ENCODE measurements at regions not wholly inside any gene's neighbourhood (a gene's known extent, or its start where the extent isn't known, plus 50 kb on each side); places are given as distances from the start of the nearest gene placed in this dataset.

DNA sequence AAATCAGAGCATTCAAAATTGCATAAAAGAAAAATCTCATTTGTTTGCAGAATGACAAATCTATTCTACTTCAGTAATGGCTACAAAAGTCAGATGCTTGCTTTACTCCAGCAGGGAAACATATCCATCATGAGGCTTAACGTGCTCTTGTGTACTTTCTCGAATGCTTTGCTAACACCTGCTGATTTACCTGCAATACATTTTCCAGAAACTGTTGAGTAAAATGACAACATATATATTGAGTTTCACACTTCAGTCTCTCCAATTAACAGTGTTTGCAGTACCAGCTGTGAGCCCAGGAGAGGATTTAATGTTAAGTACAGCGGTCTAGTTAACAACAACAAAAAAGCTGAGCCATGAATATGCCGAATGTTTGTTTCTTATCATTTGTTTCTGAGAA lies 391.5 kb upstream of the SMC2 start:
- H3K4me3 ChIP-seq (ENCODE audit: low read depth, low read length) = no peak overlapping the region

DNA sequence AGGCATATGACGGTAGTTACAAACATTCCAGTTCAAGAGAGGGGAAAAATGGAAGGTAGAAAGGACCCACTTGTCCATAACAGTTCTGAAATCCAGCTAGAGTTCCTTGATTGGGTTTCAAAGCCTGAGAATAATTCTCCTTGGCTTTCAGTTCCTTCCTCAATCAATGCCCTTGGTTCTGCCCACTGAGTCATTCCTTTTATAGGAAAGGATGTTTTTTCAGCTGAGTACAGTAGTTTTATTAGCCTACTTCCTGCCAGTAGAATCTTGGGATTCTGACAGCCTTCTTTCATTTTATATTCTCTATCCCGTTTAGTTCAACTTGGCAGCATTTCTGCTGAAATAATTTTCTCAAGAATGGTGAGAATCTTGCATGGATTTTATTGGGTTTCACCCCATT lies 386.9 kb upstream of the SMC2 start:
- peak; percentile 8 for DNase-seq (ENCODE audit: low read depth)
- no peak overlapping the region for H3K4me3 ChIP-seq (ENCODE audit: low read depth, low read length)

More for the DNA sequence above, 391.5 kb upstream of the SMC2 start:
- DNase-seq (ENCODE audit: low read depth) = no peak

GRCh38 chr9:103709366-103709765 lies 384.7 kb upstream of the SMC2 start:
- H3K4me3 ChIP-seq (ENCODE audit: low read depth, low read length) = no peak overlapping the region
- no peak for DNase-seq (ENCODE audit: low read depth)

DNA sequence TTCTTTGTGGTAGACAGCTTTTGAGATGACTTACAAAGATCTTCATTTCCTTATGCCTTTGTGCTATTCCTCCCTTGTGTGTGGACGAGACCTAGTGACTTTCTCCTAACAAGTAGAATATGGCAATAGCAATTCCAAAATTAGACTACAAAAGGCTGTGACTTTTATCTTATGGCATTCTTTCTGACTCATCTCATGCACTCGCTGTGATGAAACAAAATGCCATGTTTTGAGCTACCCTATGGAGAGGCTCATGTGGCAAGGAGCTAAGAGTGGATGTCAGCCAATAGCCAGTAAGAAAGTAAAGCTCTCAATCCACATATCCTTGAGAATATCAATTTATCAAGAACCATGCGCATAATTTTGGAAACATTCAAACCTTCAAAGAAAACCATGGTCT lies 380.5 kb upstream of the SMC2 start:
- no peak overlapping the region for H3K4me3 ChIP-seq (ENCODE audit: low read depth, low read length)
- peak; percentile 32 for DNase-seq (ENCODE audit: low read depth)

DNA sequence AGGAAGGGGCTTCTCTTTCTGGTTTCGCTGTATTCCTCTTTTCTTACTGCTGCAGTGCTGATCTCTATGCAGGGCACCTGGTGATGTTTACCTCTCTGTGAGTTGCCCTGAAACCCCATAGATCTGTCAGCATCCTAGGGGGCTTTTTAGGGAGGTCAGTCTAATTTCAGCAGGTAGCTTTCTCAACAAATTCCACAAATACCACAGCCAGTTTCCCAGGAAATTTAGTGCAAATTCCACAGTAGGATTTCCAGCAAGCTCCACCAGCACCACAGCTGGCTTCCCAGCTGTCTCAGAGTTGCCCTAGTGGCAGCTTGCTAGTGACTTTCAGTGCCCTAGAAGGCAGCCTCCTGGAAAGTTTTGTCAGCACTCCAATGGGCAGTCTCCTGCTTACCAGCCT lies 379.1 kb upstream of the SMC2 start:
- DNase-seq (ENCODE audit: low read depth) = no peak
- H3K4me3 ChIP-seq (ENCODE audit: low read depth, low read length) = no peak overlapping the region

DNA sequence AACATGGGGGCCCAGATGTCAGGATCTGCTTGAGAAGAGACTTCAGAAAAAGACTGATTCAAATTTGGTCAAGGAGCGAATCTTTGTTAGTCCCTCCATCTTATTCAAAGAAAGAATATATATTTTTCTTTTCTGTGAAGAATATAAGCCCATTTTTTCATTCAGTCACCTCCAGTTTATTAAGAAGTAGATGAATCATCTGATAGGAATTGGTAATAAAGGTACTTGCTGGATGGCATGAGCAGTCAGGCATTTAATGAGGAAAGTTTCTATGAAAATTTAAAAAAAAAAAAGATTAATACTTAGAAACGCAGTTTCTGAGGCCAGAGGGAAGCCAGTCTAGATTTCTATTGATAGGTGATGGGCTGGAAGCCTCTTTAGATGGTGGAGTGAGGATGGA lies 373.1 kb upstream of the SMC2 start:
- H3K4me3 ChIP-seq (ENCODE audit: low read depth, low read length) = no peak overlapping the region
- DNase-seq (ENCODE audit: low read depth) = no peak

GRCh38 chr9:103730866-103731265 lies 363.2 kb upstream of the SMC2 start:
- no peak overlapping the region for H3K4me3 ChIP-seq (ENCODE audit: low read depth, low read length)
- no peak for DNase-seq (ENCODE audit: low read depth)

DNA sequence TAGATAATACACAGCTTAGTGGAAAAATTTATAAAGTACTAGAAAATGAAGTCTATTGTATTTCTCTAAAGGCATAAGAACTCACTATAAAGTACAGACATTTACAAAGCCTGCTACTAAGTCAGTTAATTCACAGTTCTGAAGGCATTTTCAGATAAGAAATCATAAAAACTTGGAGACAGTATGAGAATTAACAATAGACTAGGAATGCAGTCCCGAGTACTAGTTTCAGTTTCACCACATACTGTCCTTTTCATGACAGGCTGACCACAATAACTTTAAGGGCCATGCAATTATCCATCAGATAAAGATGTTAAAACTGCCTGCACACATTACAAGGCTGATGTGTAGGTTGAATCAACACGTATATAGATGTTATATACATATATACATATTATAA lies 362.6 kb upstream of the SMC2 start:
- DNase-seq (ENCODE audit: low read depth) = peak; percentile 3

GRCh38 chr9:103734471-103734870 lies 359.6 kb upstream of the SMC2 start:
- DNase-seq (ENCODE audit: low read depth) = peak; percentile 16

More for the DNA sequence above, 362.6 kb upstream of the SMC2 start:
- H3K4me3 ChIP-seq (ENCODE audit: low read depth, low read length) = no peak overlapping the region

GRCh38 chr9:103755441-103755840 lies 338.7 kb upstream of the SMC2 start:
- no peak for DNase-seq (ENCODE audit: low read depth)
- no peak overlapping the region for H3K4me3 ChIP-seq (ENCODE audit: low read depth, low read length)

More at GRCh38 chr9:103734471-103734870, 359.6 kb upstream of the SMC2 start:
- H3K4me3 ChIP-seq (ENCODE audit: low read depth, low read length) = no peak overlapping the region

GRCh38 chr9:103755986-103756385 lies 338.1 kb upstream of the SMC2 start:
- DNase-seq (ENCODE audit: low read depth) = no peak
- no peak overlapping the region for H3K4me3 ChIP-seq (ENCODE audit: low read depth, low read length)

GRCh38 chr9:103757062-103757461 lies 337.0 kb upstream of the SMC2 start:
- no peak for DNase-seq (ENCODE audit: low read depth)
- H3K4me3 ChIP-seq (ENCODE audit: low read depth, low read length) = no peak overlapping the region

DNA sequence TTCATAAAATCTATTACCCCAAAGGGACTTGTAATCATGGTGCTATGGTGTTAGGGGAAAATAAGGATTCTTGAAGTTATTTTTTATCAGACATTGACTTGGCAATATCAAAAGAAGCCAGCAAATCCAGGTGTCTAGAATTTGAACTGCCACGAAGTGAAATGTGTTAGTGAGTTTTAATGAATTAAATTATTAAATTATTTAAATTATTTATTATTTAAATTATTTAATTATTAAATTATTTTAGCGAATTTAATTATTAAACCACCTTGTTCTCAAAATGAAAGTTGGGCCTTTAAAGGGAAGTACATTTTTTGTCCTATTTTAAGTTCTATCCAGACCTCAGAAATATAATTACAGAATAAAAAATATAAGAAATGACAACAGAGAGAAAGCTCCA lies 332.6 kb upstream of the SMC2 start:
- DNase-seq (ENCODE audit: low read depth) = no peak

GRCh38 chr9:103789686-103790085 lies 304.4 kb upstream of the SMC2 start:
- no peak overlapping the region for H3K4me3 ChIP-seq (ENCODE audit: low read depth, low read length)
- no peak for DNase-seq (ENCODE audit: low read depth)

More for the DNA sequence above, 332.6 kb upstream of the SMC2 start:
- no peak overlapping the region for H3K4me3 ChIP-seq (ENCODE audit: low read depth, low read length)

DNA sequence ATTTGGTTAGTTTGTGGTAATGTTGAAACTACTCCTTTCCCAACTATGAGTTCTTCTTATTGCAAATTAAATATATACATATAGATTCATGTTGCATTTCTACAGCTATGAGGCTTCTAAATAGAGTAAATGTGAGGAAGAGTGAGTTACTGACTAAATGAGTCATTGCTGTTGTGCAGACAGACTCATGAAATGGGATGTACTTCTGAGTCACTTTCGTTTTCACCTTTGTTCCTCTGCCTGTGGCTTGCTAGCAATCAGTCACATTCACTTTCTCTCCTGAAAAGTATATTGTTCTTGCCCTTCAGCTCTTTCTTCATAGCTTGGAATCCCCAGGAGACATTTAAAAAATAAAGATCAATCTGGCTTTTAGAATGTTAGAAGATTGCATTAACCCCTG lies 295.5 kb upstream of the SMC2 start:
- no peak overlapping the region for H3K4me3 ChIP-seq (ENCODE audit: low read depth, low read length)
- peak; percentile 83 for DNase-seq (ENCODE audit: low read depth)

DNA sequence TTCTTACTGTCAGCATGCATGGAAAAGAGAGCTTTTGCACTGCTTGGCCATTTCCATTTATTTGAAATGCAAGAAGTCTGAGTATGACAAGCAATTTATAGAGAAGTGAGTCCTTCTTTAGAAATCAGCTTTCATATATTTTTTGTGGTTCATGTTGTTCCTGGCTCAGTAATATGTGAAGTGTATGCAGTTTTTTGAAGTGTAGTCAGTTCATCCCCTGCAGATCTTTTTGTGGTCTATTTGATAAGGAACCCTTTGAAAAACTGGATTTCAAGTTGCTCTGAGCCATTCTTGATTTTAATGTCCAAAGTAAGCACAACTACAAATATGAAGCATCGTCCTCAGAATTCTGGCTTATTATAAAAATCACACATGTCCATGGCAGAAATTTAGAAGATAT lies 294.1 kb upstream of the SMC2 start:
- H3K4me3 ChIP-seq (ENCODE audit: low read depth, low read length) = no peak overlapping the region
- no peak for DNase-seq (ENCODE audit: low read depth)

DNA sequence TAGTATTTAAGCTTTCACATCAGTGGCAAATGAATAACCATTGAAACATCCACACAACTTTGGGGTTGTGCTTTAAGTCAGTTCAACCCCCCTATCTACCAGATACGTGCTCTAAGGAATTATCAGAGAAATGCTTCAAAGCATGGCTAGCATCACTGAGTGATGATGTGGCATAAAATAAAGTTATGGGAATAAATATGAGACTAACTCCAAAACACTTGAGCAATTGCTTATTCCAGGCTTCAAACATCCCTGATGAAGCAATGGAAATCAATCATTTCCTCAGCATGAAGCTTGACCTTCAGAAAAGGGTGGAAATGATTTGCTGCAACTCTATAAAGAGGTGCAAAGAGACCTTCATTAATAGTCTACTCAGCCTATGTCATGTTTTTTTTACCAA lies 292.0 kb upstream of the SMC2 start:
- no peak overlapping the region for H3K4me3 ChIP-seq (ENCODE audit: low read depth, low read length)
- no peak for DNase-seq (ENCODE audit: low read depth)

- no peak overlapping the region for H3K4me3 ChIP-seq (ENCODE audit: low read depth, low read length)
- no peak for DNase-seq (ENCODE audit: low read depth)
Measured at GRCh38 chr9:103803245-103803644, 290.9 kb upstream of the SMC2 start.

DNA sequence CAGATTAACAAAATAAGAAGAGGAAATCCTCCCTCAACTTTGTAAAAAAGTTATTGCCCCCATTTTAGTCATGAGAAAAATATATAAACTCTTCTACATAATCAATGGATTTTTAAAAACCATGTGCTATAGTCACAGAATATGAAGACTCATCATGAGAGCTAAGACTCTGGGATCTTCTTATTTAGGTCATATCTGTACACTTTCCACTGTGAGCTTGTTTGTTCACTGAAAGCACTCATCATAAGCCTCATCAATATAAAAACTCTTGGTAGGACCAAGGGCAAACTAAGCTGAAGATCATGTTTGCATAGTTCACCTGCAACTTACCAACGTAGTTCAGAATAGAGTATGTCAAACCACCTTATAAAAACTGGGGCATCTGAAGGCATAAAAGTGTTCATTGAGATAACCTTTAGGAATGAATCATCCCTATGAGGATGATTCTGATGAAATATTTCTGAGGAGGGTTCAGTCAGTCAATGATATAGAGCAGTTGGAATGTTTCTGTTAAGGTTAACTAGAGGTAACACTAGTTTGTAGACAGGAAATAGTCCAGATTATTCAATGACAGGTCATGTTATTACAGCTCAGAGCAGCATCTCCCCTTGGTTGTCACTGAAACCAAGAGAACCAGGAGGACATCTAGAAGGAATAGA lies 289.9 kb upstream of the SMC2 start:
- no peak overlapping the region for H3K4me3 ChIP-seq (ENCODE audit: low read depth, low read length)
- DNase-seq (ENCODE audit: low read depth) = no peak

GRCh38 chr9:103809745-103810144 lies 284.4 kb upstream of the SMC2 start:
- no peak overlapping the region for H3K4me3 ChIP-seq (ENCODE audit: low read depth, low read length)
- DNase-seq (ENCODE audit: low read depth) = no peak

GRCh38 chr9:103811462-103811861 lies 282.6 kb upstream of the SMC2 start:
- no peak overlapping the region for H3K4me3 ChIP-seq (ENCODE audit: low read depth, low read length)

DNA sequence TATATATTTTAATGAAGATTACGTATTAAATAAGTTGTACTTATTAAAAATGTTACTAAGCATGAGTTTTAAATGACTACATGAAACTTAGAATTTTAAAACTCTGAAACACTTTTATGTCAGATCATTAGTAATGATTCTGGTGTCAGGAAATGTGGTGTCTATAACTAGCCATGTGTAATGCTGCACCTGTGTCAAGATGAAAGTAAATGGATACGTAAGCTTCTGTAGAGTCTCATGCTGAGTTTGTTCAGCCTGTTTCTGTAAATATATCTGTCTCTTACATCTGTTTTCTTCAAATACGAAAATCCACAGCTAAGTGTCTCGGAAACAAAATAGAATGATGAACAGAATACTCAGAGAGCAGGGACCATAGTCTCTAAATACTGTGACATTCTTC lies 278.0 kb upstream of the SMC2 start:
- DNase-seq (ENCODE audit: low read depth) = no peak
- H3K4me3 ChIP-seq (ENCODE audit: low read depth, low read length) = no peak overlapping the region

More at GRCh38 chr9:103811462-103811861, 282.6 kb upstream of the SMC2 start:
- DNase-seq (ENCODE audit: low read depth) = no peak

Data from skeletal muscle cell (primary cell).